ENCODE measurements at regions not wholly inside any gene's neighbourhood (a gene's known extent, or its start where the extent isn't known, plus 50 kb on each side); places are given as distances from the start of the nearest gene placed in this dataset.

DNA sequence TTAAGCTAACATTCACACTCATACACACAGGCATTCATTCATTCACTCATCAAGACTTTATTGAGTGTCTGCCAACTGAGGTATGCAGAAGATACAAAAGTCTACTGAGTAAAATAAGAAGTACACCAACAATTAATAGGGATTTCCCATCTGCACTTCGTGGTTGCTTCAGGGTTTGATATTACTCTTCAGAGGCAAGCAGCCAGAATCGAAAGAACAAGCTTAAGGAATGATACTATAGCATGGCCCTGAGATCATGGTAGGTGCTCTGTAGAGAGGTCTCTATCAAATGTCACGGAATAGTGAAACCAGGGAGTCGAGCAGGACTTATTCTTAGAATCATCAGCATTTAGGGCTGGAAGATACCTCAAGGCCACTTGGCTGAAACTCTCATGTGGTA lies 135.4 kb downstream of the NRN1 start:
- H3K4me3 ChIP-seq = no peak overlapping the region
- FAIRE-seq = no peak
- H2AFZ ChIP-seq (ENCODE audit: low read depth, low read length) = no peak overlapping the region
- no peaks in the 10 kb centered on the region for H3K9me1 ChIP-seq (ENCODE audit: control insufficient read depth, insufficient read depth, low read length)
- no peak overlapping the region for H3K9ac ChIP-seq (ENCODE audit: insufficient read depth in 1 of 2, low read depth in 2 of 2, low read length in 2 of 2)
- H3K4me2 ChIP-seq (ENCODE audit: insufficient read depth, low read length) = no peak overlapping the region
- no peaks in the 10 kb centered on the region for H3K4me1 ChIP-seq (replicated peaks in 1 of 2; ENCODE audit: control insufficient read depth in 2 of 2, insufficient read depth in 2 of 2, low read length in 2 of 2)
- BruUV-seq (replicated peaks) = no TSS peak
- in situ Hi-C loops (cut with MboI) (no loop called here), intact Hi-C loops (cut with micrococcal nuclease) (no loop called here)
- no peak for DNase-seq (ENCODE audit: extremely low read depth in 1 of 4, low spot score in 3 of 4)
- ATAC-seq = no peak
- WGBS (ENCODE audit: insufficient coverage, low coverage, missing lambda C conversion rate) = 3% methylated on average over 4 of the region's 4 CpGs
- no peaks in the 10 kb centered on the region for H3K9me3 ChIP-seq (replicated peaks; ENCODE audit: control insufficient read depth, insufficient read depth, low read depth, low read length)
- no peaks in the 10 kb centered on the region for H4K20me1 ChIP-seq (replicated peaks; ENCODE audit: control insufficient read depth, insufficient read depth, low read length)
- H3K36me3 ChIP-seq (ENCODE audit: control insufficient read depth, insufficient read depth, low read length) = no peaks in the 10 kb centered on the region
- H3K79me2 ChIP-seq (ENCODE audit: control insufficient read depth, insufficient read depth, low read length) = no peaks in the 10 kb centered on the region
- ChIA-PET CTCF (ENCODE audit: low intra/inter-chr PET ratio) (no interaction called here), POLR2A (no interaction called here)
- H3K27me3 ChIP-seq (ENCODE audit: control insufficient read depth in 2 of 2, insufficient read depth in 2 of 2, low read length in 2 of 2) = peaks cover 0 to 8% of the 10 kb centered on the region in 2 experiments; a peak in 1 of 5 replicates
- H3K27ac ChIP-seq (ENCODE audit: extremely low read depth, low read depth, low read length) = no peak overlapping the region
- TF ChIP-seq MED1 (CRISPR knock-in tag; IDR thresholded peaks at IDR 0.05; ENCODE audit: borderline replicate concordance) (no peak), PTBP1 (IDR thresholded peaks at IDR 0.05; ENCODE audit: low read depth, low read length) (no peak), ZNF121 (CRISPR knock-in tag; conservative IDR thresholded peaks at IDR 0.05) (no peak), TBL1XR1 (IDR thresholded peaks at IDR 0.05; ENCODE audit: low read length in 2 of 2) (no peak), ZNF224 (CRISPR knock-in tag; IDR thresholded peaks at IDR 0.05) (no peak), EP300 (IDR thresholded peaks at IDR 0.05; ENCODE audit: low read length) (no peak), WHSC1 (IDR thresholded peaks at IDR 0.05; ENCODE audit: low read length) (no peak), HDAC8 (tag; IDR thresholded peaks at IDR 0.05) (no peak)
- TF ChIP-seq, protein P1, sequence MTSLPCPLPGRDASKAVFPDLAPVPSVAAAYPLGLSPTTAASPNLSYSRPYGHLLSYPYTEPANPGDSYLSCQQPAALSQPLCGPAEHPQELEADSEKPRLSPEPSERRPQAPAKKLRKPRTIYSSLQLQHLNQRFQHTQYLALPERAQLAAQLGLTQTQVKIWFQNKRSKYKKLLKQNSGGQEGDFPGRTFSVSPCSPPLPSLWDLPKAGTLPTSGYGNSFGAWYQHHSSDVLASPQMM (CRISPR knock-in tag; IDR thresholded peaks at IDR 0.05) = no peak

Data from K562 (cell line).